AG09309 (cell line): ENCODE measurements at regions not wholly inside any gene's neighbourhood (a gene's known extent, or its start where the extent isn't known, plus 50 kb on each side); places are given as distances from the start of the nearest gene placed in this dataset.
"Not testable (repeated sequence)": the region's sequence is repeated elsewhere in the genome, so short reads cannot be mapped to it uniquely, and the experiment has no call there.

ENCODE experiments used
- DNase-seq: peaks from one replicate; pipeline ENCODE4 v3.0.0-alpha.2; 2010; ENCODE audit warnings: low read depth
- H3K4me3 ChIP-seq: 2 replicates; pipeline ENCODE4 v1.5.1; 2011; ENCODE audit warnings: mild to moderate bottlenecking, low read depth, low read length, moderate library complexity; ENCODE audit not compliant: control insufficient read depth
- TF ChIP-seq, protein P1 (sequence below): IDR thresholded peaks from 2 replicates; pipeline ENCODE4 v1.5.1; 2011; ENCODE audit warnings: mild to moderate bottlenecking, low read depth, low read length, inconsistent platforms; ENCODE audit not compliant: insufficient read depth, control insufficient read depth; ENCODE audit errors: missing control alignments

DNA sequence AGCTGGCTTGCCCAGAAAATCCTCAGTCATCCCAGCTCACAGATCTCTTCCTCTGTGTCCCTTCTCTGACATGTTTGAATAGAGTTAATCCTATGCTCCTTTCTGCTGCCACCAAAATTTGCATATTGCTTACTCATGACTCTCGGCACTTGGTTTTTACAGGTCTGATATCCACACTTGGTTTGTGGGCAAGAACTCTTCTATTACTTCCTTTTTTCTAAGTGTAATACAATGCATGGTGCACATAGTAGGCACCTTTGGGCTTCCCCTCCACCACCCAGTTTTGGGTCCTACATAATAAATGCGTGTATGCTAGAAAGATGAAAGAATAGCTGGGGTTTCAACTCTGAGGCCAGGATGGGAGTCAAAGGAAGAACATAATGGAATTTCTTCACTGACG is 69.7 kb upstream of the GRK3 start:
- DNase-seq, result no peak
- TF ChIP-seq, protein P1, sequence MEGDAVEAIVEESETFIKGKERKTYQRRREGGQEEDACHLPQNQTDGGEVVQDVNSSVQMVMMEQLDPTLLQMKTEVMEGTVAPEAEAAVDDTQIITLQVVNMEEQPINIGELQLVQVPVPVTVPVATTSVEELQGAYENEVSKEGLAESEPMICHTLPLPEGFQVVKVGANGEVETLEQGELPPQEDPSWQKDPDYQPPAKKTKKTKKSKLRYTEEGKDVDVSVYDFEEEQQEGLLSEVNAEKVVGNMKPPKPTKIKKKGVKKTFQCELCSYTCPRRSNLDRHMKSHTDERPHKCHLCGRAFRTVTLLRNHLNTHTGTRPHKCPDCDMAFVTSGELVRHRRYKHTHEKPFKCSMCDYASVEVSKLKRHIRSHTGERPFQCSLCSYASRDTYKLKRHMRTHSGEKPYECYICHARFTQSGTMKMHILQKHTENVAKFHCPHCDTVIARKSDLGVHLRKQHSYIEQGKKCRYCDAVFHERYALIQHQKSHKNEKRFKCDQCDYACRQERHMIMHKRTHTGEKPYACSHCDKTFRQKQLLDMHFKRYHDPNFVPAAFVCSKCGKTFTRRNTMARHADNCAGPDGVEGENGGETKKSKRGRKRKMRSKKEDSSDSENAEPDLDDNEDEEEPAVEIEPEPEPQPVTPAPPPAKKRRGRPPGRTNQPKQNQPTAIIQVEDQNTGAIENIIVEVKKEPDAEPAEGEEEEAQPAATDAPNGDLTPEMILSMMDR, result no peak

DNA sequence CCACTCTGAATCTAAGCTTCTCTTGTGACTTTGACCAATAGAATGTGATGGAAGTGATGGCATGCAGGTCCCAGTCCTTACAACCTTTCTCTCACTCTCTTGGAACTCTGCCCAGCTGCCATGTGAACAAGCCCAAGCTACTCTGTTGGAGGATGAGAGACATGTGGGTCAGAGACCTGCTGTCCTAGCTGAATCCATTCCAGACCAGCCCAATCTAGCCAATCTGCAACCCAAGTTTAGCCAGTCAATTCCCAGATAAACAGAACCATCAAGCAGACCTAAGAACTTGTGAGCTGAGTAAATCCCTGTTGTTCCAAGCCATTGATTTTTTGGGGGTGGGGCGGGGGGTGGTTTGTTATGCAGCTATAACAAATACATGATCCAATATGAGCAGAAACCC is 69.2 kb upstream of the GRK3 start:
- DNase-seq, result no peak
- TF ChIP-seq, protein P1, result no peak
- no peak overlapping the region for H3K4me3 ChIP-seq

More for the DNA sequence above, 69.7 kb upstream of the GRK3 start:
- H3K4me3 ChIP-seq, result no peak overlapping the region

DNA sequence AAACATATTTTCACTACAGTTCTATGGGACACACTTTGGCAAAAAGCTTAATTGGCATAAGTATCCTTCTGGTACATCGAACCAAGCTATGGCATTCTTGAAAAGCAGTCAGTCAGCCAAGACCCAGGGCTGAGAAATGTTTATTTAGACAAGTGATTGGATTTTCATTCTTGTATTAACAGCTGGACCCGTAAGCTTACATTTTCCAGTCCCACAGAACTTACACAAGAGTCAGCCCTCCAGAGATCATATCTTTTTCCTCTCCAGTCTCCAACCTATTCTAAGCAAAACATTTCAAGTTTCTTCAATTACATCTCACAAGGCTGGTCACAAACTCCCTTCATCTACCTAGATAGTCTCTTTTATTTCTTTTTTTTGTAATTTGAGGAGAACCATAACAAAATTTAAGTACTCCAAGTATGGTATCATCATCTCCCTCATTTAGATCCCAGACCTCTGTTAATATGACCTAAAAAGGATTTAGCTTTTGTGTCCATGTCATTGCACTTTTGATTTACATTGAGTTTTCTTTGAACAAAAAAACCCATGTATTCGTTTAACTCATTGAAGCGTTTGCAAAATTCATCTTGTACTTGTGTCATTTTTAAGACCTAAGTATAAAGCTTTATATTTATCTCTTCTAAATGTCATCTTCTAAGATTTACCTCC is 67.9 kb upstream of the GRK3 start:
- no peak for DNase-seq
- TF ChIP-seq, protein P1, result no peak

DNA sequence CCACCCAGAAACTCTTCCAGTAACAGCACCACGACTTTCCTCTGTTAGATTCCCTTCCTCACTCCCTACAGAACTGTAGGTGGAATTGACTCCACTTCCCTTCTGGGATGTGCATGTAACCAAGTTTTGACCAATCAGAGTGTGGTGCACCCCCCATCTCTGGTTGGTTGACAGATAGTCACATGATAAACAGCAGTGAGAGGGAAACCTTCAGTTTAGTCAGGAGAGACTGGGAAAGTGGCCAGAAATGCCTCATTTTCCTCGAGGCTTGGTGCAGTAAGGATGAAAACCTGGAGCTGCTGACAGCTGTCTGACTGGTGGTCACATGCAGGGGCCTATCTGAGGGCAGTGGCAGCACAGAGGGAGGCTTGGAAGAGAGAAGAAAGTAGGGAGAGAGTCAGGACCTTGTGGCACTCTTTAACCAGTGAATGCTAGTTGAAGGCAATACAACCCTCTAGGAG is 67.3 kb upstream of the GRK3 start:
- no peak for DNase-seq
- H3K4me3 ChIP-seq, result no peak overlapping the region
- TF ChIP-seq, protein P1, result no peak

More for the DNA sequence above, 67.9 kb upstream of the GRK3 start:
- no peak overlapping the region for H3K4me3 ChIP-seq

DNA sequence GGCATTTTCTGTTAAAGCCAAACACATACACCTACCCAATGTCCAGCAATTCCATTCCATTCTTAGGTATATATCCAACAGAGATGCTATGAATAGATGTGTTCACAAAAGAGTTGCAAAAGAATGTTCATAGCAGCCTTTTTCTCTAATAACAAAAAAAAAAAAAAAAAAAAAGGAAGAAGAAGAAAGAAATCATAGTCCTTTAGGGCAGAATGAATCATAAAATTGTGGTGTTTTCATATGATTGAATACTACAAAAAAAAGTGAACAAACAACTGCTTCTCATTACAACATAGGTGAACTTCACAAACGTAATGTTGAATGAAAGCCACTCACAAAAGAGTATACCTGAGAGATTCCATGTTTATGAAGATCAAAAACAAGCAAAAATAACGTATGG is 66.8 kb upstream of the GRK3 start:
- no peak for DNase-seq
- TF ChIP-seq, protein P1, result no peak
- H3K4me3 ChIP-seq, result no peak overlapping the region

DNA sequence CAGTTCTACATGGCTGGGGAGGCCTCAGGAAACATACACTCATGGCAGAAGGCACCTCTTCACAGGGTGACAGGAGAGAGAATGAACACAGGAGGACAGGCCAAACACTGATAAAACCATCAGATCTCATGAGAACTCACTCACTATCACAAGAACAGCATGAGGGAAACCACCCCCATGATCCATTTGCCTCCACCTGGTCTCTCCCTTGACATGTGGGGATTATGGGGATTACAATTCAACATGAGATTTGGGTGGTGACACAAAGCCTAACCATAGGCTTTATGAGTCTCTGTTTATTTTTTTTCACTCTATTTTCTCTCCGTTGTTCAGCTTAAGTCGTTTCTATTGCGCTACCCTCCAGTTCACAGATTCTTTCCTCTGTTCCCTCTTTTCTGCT is 63.8 kb upstream of the GRK3 start:
- not testable (repeated sequence) for H3K4me3 ChIP-seq, DNase-seq

DNA sequence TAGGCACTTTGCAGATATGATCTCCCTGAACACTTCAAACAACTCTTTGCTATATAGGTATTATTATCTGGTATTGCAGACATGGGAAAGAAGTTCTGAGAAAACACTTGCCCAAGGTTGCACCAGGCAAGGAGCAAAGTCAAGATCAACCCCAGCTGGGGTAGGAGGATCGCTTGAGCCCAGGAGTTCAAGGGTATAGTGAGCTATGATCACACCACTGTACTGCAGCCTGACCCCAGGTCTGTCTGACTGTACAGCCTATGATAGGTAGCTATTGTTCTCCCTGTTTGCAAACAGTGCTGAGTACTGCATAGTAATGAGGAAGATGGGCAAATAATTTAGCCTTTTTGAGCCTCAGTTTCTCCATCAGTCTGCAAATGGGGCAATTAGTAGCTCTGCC is 60.5 kb upstream of the GRK3 start:
- DNase-seq, H3K4me3 ChIP-seq: not testable (repeated sequence)

DNA sequence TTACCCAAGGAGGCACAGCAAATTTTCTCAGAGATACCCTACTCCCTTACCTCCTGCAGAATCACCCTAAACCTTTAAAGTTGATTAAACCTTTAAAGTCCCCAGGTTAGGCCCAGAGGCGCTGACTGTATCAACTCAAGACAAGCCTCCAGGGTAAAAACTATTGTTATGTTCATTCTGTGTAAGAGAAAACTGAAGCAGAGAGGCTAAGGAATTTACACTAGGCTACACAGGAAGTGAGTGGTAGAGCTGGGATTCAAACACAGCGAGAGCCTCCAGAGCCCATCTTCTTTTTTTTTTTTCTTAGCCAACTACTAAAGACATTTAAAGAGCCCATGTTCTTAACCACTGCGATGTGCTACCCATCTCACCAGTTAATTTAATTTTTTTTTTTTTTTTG is 56.3 kb upstream of the GRK3 start:
- TF ChIP-seq, protein P1, result no peak
- DNase-seq, result no peak
- no peak overlapping the region for H3K4me3 ChIP-seq
